Thyroid gland (tissue), 4 donors: ENCODE measurements at regions not wholly inside any gene's neighbourhood (a gene's known extent, or its start where the extent isn't known, plus 50 kb on each side); places are given as distances from the start of the nearest gene placed in this dataset.

Experiments used
- DNase-seq, 2 donors: peaks; one replicate each; pipeline ENCODE4 v3.0.0-alpha.2; 2019
- H3K27ac ChIP-seq, 3 donors: fragments of 200-600 bp; sonication (generic); 1 replicate in 2 of 3; 2 replicates in 1 of 3; pipeline ENCODE4 v1.5.1; 2016 to 2019; ENCODE audit warnings: mild to moderate bottlenecking in 1 of 3, moderate library complexity in 1 of 3
- H3K27me3 ChIP-seq: fragments of 200-600 bp; sonication (generic); one replicate; pipeline ENCODE4 v1.5.1; 2019
- H3K36me3 ChIP-seq, 2 donors: fragments of 200-600 bp; sonication (generic); one replicate each; pipeline ENCODE4 v1.5.1; 2016 to 2019
- H3K4me1 ChIP-seq, 2 donors: fragments of 200-600 bp; sonication (generic); one replicate each; pipeline ENCODE4 v1.5.1; 2017 to 2019
- H3K4me3 ChIP-seq, 3 donors: fragments of 200-600 bp; sonication (generic); replicated peaks in 1 of 3; 1 replicate in 2 of 3; 2 replicates in 1 of 3; pipeline ENCODE4 v1.5.1; 2016; ENCODE audit warnings: mild to moderate bottlenecking in 1 of 3
- H3K9me3 ChIP-seq: fragments of 200-600 bp; sonication (generic); one replicate; pipeline ENCODE4 v1.5.1; 2017
- CTCF ChIP-seq, 6 experiments: fragments of 200-600 bp in 3 of 6; fragments of 450-650 bp in 3 of 6; sonication (generic) in 3 of 6; IDR thresholded peaks; one replicate each; pipeline ENCODE4 v1.5.1; 2016 to 2019; ENCODE audit warnings: antibody characterized with exemption in 6 of 6, mild to moderate bottlenecking in 2 of 6, inconsistent platforms in 1 of 6, moderate library complexity in 1 of 6
- POLR2A ChIP-seq, 2 donors: fragments of 450-650 bp; IDR thresholded peaks; one replicate each; pipeline ENCODE4 v1.6.1; 2017; ENCODE audit warnings: antibody characterized with exemption in 2 of 2, mild to moderate bottlenecking in 2 of 2, moderate library complexity in 1 of 2
- WGBS, 2 donors: methylation state at CpG; one replicate each; pipeline ENCODE4 v1.1.5; 2017; 5-methylcytosine and 5-hydroxymethylcytosine counted together
- intact Hi-C: fragments of 100-400 bp; cut with DNase I; formaldehyde crosslinking; loops from one replicate; pipeline ENCODE4 v1.15.1; 2023

- Histone ChIP-seq H3K4me3 (no peak overlapping the region), H3K9me3 (no peaks in the 10 kb centered on the region), H3K36me3 (no peaks in the 10 kb centered on the region), H3K27me3 (no peaks in the 10 kb centered on the region), H3K4me1 (no peaks in the 10 kb centered on the region), H3K27ac (no peak overlapping the region)
- 82 to 87% methylated on average over 6 of the region's 6 CpGs for WGBS, 2 donors
- intact Hi-C loops, result no loop called here
- TF ChIP-seq CTCF (IDR thresholded peaks at IDR 0.05) (no peak), POLR2A (IDR thresholded peaks at IDR 0.05) (no peak)
- DNase-seq, result no peak
Observed at GRCh38 chr12:5191803-5192538, 148.3 kb downstream of the KCNA5 start.

- Histone ChIP-seq H3K36me3 (no peaks in the 10 kb centered on the region), H3K27ac (no peak overlapping the region), H3K27me3 (no peaks in the 10 kb centered on the region), H3K4me1 (no peaks in the 10 kb centered on the region), H3K9me3 (no peaks in the 10 kb centered on the region), H3K4me3 (no peak overlapping the region)
- TF ChIP-seq CTCF (IDR thresholded peaks at IDR 0.05), result no peak
- TF ChIP-seq POLR2A (IDR thresholded peaks at IDR 0.05), result no peak
- 73 to 83% methylated on average over 2 of the region's 2 CpGs for WGBS, 2 donors
- no peak for DNase-seq
- intact Hi-C loops, result no loop called here
Observed at GRCh38 chr12:5192726-5193125, 149.0 kb downstream of the KCNA5 start.

- no peaks in the 10 kb centered on the region for H3K4me1 ChIP-seq
- DNase-seq, result no peak
- TF ChIP-seq CTCF (IDR thresholded peaks at IDR 0.05) (no peak), POLR2A (IDR thresholded peaks at IDR 0.05) (no peak)
- intact Hi-C loops, result no loop called here
- no peak overlapping the region for H3K4me3 ChIP-seq
- 68 to 76% methylated on average over 2 of the region's 2 CpGs for WGBS, 2 donors
- H3K27ac ChIP-seq, result no peak overlapping the region
- H3K36me3 ChIP-seq, result no peaks in the 10 kb centered on the region
- H3K27me3 ChIP-seq, result no peaks in the 10 kb centered on the region
- no peaks in the 10 kb centered on the region for H3K9me3 ChIP-seq
Observed at GRCh38 chr12:5194306-5194705, 150.6 kb downstream of the KCNA5 start.

- DNase-seq, result no peak
- TF ChIP-seq POLR2A (IDR thresholded peaks at IDR 0.05) (no peak), CTCF (IDR thresholded peaks at IDR 0.05) (no peak)
- 88 to 89% methylated on average over 1 of the region's 1 CpG for WGBS, 2 donors
- intact Hi-C loops, result no loop called here
- H3K4me1 ChIP-seq, result no peaks in the 10 kb centered on the region
- H3K27me3 ChIP-seq, result no peaks in the 10 kb centered on the region
- no peaks in the 10 kb centered on the region for H3K36me3 ChIP-seq
- no peaks in the 10 kb centered on the region for H3K9me3 ChIP-seq
- no peak overlapping the region for H3K4me3 ChIP-seq
- no peak overlapping the region for H3K27ac ChIP-seq
Observed at GRCh38 chr12:5195244-5195643, 151.6 kb downstream of the KCNA5 start.

GRCh38 chr12:5195691-5196090 lies 152.0 kb downstream of the KCNA5 start:
- no peak for DNase-seq
- intact Hi-C loops, result no loop called here
- H3K9me3 ChIP-seq, result no peaks in the 10 kb centered on the region
- H3K36me3 ChIP-seq, result no peaks in the 10 kb centered on the region
- H3K27me3 ChIP-seq, result no peaks in the 10 kb centered on the region
- no peaks in the 10 kb centered on the region for H3K4me1 ChIP-seq
- 80 to 83% methylated on average over 3 of the region's 3 CpGs for WGBS, 2 donors
- H3K4me3 ChIP-seq, result no peak overlapping the region
- TF ChIP-seq POLR2A (IDR thresholded peaks at IDR 0.05) (no peak), CTCF (IDR thresholded peaks at IDR 0.05) (no peak)
- H3K27ac ChIP-seq, result no peak overlapping the region
